Prostate gland (tissue), 2 donors: ENCODE measurements at regions not wholly inside any gene's neighbourhood (a gene's known extent, or its start where the extent isn't known, plus 50 kb on each side); places are given as distances from the start of the nearest gene placed in this dataset.

Experiments
- DNase-seq: peaks from one replicate; pipeline ENCODE4 v3.0.0-alpha.2; 2019; ENCODE audit warnings: low spot score
- H3K27ac ChIP-seq, 2 donors: fragments of 200-600 bp; sonication (generic); 2 replicates each; pipeline ENCODE4 v1.5.1; 2017 to 2019
- H3K27me3 ChIP-seq: fragments of 200-600 bp; sonication (generic); replicated peaks from 2 replicates; pipeline ENCODE4 v1.5.1; 2019; ENCODE audit not compliant: insufficient read depth
- H3K36me3 ChIP-seq, 2 donors: fragments of 200-600 bp; sonication (generic); 1 replicate in 1 of 2; 2 replicates in 1 of 2; pipeline versions ENCODE4 v1.5.1 to v1.8.1; 2017 to 2019
- H3K4me1 ChIP-seq: fragments of 200-600 bp; sonication (generic); replicated peaks from 2 replicates; pipeline ENCODE4 v1.5.1; 2019
- H3K4me3 ChIP-seq, 2 donors: fragments of 200-600 bp; sonication (generic); 2 replicates each; pipeline ENCODE4 v1.5.1; 2017 to 2019
- H3K9me3 ChIP-seq: fragments of 200-600 bp; sonication (generic); 2 replicates; pipeline ENCODE4 v1.5.1; 2017
- POLR2A ChIP-seq: fragments of 450-650 bp; IDR thresholded peaks from one replicate; pipeline ENCODE4 v1.6.1; 2016; ENCODE audit warnings: antibody characterized with exemption, mild to moderate bottlenecking
- POLR2AphosphoS5 ChIP-seq: sonication (generic); formaldehyde crosslinking; IDR thresholded peaks from one replicate; pipeline ENCODE4 v1.6.1; 2017; ENCODE audit warnings: antibody characterized with exemption
- WGBS: methylation state at CpG from one replicate; pipeline ENCODE4 v1.1.5; 2018; 5-methylcytosine and 5-hydroxymethylcytosine counted together
- intact Hi-C: fragments of 100-400 bp; cut with DNase I; formaldehyde crosslinking; loops from one replicate; pipeline ENCODE4 v1.14.2; 2022
- TF ChIP-seq, protein P1 (sequence below), 4 experiments: fragments of 200-600 bp in 2 of 4; fragments of 450-650 bp in 2 of 4; sonication (generic) in 2 of 4; IDR thresholded peaks; 1 replicate in 3 of 4; 2 replicates in 1 of 4; pipeline ENCODE4 v1.5.1; 2016 to 2019; ENCODE audit warnings: antibody characterized with exemption in 4 of 4, mild to moderate bottlenecking in 2 of 4, moderate library complexity in 2 of 4

- intact Hi-C loops = no loop called here
- no peaks in the 10 kb centered on the region for H3K9me3 ChIP-seq
- H3K4me3 ChIP-seq = no peak overlapping the region
- TF ChIP-seq POLR2AphosphoS5 (no peak), POLR2A (no peak)
- TF ChIP-seq, protein P1, sequence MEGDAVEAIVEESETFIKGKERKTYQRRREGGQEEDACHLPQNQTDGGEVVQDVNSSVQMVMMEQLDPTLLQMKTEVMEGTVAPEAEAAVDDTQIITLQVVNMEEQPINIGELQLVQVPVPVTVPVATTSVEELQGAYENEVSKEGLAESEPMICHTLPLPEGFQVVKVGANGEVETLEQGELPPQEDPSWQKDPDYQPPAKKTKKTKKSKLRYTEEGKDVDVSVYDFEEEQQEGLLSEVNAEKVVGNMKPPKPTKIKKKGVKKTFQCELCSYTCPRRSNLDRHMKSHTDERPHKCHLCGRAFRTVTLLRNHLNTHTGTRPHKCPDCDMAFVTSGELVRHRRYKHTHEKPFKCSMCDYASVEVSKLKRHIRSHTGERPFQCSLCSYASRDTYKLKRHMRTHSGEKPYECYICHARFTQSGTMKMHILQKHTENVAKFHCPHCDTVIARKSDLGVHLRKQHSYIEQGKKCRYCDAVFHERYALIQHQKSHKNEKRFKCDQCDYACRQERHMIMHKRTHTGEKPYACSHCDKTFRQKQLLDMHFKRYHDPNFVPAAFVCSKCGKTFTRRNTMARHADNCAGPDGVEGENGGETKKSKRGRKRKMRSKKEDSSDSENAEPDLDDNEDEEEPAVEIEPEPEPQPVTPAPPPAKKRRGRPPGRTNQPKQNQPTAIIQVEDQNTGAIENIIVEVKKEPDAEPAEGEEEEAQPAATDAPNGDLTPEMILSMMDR (IDR thresholded peaks at IDR 0.05) = no peak
- H3K27ac ChIP-seq = no peak overlapping the region
- no peaks in the 10 kb centered on the region for H3K36me3 ChIP-seq
- H3K27me3 ChIP-seq = no peaks in the 10 kb centered on the region
- 84% methylated on average over 1 of the region's 1 CpG for WGBS
- no peak for DNase-seq
- H3K4me1 ChIP-seq = no peaks in the 10 kb centered on the region
Measured at GRCh38 chr2:194151231-194151630, 1505.8 kb upstream of the SLC39A10 start.

GRCh38 chr2:194135463-194135862 is 1521.6 kb upstream of the SLC39A10 start:
- H3K36me3 ChIP-seq = no peaks in the 10 kb centered on the region
- TF ChIP-seq, protein P1 (IDR thresholded peaks at IDR 0.05) = no peak
- TF ChIP-seq POLR2A (no peak), POLR2AphosphoS5 (no peak)
- no peaks in the 10 kb centered on the region for H3K27me3 ChIP-seq
- intact Hi-C loops = no loop called here
- no peaks in the 10 kb centered on the region for H3K9me3 ChIP-seq
- H3K4me1 ChIP-seq = no peaks in the 10 kb centered on the region
- H3K4me3 ChIP-seq = no peak overlapping the region
- DNase-seq = no peak
- WGBS = 88% methylated on average over 8 of the region's 8 CpGs
- H3K27ac ChIP-seq = no peak overlapping the region

- Histone ChIP-seq H3K9me3 (no peaks in the 10 kb centered on the region), H3K4me3 (no peak overlapping the region), H3K36me3 (no peaks in the 10 kb centered on the region), H3K27me3 (no peaks in the 10 kb centered on the region), H3K27ac (no peak overlapping the region), H3K4me1 (no peaks in the 10 kb centered on the region)
- WGBS = 95% methylated on average over 4 of the region's 4 CpGs
- intact Hi-C loops = no loop called here
- TF ChIP-seq POLR2AphosphoS5 = no peak
- no peak for TF ChIP-seq POLR2A
- TF ChIP-seq, protein P1 (IDR thresholded peaks at IDR 0.05) = no peak
- DNase-seq = no peak
Measured at GRCh38 chr2:194128810-194129209, 1528.2 kb upstream of the SLC39A10 start.

DNA sequence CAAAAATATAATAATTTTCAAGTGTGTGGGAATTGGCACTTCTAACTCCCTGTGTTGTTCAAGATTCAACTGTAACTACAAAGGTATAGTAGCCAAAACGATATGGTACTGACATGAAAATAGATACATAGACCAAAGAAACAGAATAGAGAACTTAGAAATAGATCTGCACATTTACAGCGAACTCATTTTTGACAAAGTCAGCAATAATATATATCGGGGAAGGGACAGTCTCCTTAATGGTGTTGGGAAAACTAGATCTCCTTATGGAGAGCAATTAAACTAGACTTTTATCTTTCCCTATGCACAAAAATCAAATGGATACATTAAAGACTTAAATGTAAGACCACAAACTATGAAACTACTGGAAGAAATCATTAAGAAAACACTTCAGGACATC is 1530.6 kb upstream of the SLC39A10 start:
- WGBS = 81% methylated on average over 3 of the region's 3 CpGs
- intact Hi-C loops = no loop called here
- TF ChIP-seq, protein P1 (IDR thresholded peaks at IDR 0.05) = no peak
- TF ChIP-seq POLR2AphosphoS5 (no peak), POLR2A (no peak)

DNA sequence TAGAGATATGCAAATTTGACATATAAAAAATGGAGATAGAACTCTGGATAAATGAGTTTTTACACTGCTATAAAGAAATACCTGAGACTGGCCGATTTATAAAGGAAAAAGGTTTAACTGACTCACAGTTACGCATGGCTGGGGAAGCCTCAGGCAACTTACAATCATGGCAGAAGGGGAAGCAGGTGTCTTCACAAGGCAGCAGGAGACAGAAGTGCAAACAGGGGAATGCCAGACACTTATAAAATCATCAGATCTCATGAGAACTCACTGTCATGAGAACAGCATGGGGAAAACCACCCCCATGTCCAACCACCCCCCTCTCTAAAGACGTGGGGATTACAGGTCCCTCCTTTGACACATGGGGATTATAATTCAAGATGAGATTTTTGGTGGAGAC is 1540.2 kb upstream of the SLC39A10 start:
- TF ChIP-seq POLR2AphosphoS5 (no peak), POLR2A (no peak)
- TF ChIP-seq, protein P1 (IDR thresholded peaks at IDR 0.05) = no peak
- no peak for DNase-seq
- no peaks in the 10 kb centered on the region for H3K4me1 ChIP-seq
- no peak overlapping the region for H3K27ac ChIP-seq
- intact Hi-C loops = no loop called here
- H3K9me3 ChIP-seq = no peaks in the 10 kb centered on the region
- no peak overlapping the region for H3K4me3 ChIP-seq
- no peaks in the 10 kb centered on the region for H3K36me3 ChIP-seq
- no peaks in the 10 kb centered on the region for H3K27me3 ChIP-seq
- 70% methylated on average over 3 of the region's 3 CpGs for WGBS

More for the DNA sequence above, 1530.6 kb upstream of the SLC39A10 start:
- Histone ChIP-seq H3K36me3 (no peaks in the 10 kb centered on the region), H3K27ac (no peak overlapping the region), H3K9me3 (no peaks in the 10 kb centered on the region), H3K4me1 (no peaks in the 10 kb centered on the region), H3K27me3 (no peaks in the 10 kb centered on the region), H3K4me3 (no peak overlapping the region)
- no peak for DNase-seq
